ENCODE measurements at regions not wholly inside any gene's neighbourhood (a gene's known extent, or its start where the extent isn't known, plus 50 kb on each side); places are given as distances from the start of the nearest gene placed in this dataset.

DNA sequence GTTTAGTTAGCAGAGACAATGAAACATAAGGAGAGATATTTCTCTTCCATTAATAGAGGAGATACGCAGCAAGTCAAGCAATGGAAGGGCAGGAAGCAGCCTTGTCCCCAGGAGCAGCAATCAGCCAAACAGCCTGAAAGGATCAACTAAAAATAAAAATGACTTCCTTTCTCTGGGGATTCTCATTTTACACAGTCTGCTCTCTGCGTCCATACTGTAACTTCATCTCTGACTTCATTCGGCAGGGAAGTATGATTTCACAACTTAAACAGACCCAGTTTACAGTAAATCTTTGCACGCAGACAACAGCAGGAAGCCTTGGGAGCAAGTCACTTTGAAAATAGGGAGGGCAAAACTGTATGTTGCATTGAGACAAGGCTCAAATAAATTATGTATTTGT, 826.7 kb downstream of the DIAPH3 start:
- TF ChIP-seq CTCF (conservative IDR thresholded peaks at IDR 0.05; ENCODE audit: low read depth, low read length) (no peak), EZH2phosphoT487 (IDR thresholded peaks at IDR 0.05; ENCODE audit: borderline replicate concordance, low read length) (no peak), EZH2 (IDR thresholded peaks at IDR 0.05; ENCODE audit: low read length, unreplicated experiment) (no peak)
